DND-41 (cell line): ENCODE measurements at regions not wholly inside any gene's neighbourhood (a gene's known extent, or its start where the extent isn't known, plus 50 kb on each side); places are given as distances from the start of the nearest gene placed in this dataset.

ENCODE experiments used
- EZH2 ChIP-seq: IDR thresholded peaks from 3 replicates; pipeline ENCODE4 v1.6.1; 2012; ENCODE audit warnings: borderline replicate concordance, low read depth, mild to moderate bottlenecking, moderate library complexity, low read length, inconsistent platforms; ENCODE audit not compliant: severe bottlenecking
- TF ChIP-seq, protein P1 (sequence below): IDR thresholded peaks from 2 replicates; pipeline ENCODE4 v1.5.1; 2012; ENCODE audit warnings: borderline replicate concordance, low read length, moderate library complexity, mild to moderate bottlenecking; ENCODE audit not compliant: poor library complexity, severe bottlenecking; ENCODE audit errors: extremely low read depth

DNA sequence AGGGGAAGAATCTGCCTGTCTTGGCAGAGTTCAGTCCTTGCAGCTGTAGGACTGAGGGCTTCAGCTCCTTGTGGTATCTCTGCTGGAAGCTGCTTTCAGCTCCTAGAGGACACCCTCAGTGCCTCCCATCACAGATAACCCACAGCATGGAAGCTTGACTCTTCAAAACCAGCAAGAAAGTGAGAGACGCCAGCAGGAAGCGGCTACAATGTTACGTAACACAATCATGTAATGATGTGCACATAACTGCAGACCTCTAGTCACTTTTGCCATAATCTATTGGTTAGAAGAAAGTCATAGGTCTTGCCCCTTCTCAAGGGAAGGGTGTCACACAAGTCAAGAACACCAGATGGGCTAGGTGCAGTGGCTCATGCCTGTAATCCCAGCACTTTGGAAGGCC is 69.1 kb upstream of the AFF3 start:
- TF ChIP-seq, protein P1, sequence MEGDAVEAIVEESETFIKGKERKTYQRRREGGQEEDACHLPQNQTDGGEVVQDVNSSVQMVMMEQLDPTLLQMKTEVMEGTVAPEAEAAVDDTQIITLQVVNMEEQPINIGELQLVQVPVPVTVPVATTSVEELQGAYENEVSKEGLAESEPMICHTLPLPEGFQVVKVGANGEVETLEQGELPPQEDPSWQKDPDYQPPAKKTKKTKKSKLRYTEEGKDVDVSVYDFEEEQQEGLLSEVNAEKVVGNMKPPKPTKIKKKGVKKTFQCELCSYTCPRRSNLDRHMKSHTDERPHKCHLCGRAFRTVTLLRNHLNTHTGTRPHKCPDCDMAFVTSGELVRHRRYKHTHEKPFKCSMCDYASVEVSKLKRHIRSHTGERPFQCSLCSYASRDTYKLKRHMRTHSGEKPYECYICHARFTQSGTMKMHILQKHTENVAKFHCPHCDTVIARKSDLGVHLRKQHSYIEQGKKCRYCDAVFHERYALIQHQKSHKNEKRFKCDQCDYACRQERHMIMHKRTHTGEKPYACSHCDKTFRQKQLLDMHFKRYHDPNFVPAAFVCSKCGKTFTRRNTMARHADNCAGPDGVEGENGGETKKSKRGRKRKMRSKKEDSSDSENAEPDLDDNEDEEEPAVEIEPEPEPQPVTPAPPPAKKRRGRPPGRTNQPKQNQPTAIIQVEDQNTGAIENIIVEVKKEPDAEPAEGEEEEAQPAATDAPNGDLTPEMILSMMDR = no peak
- TF ChIP-seq EZH2 = no peak
